K562 (cell line): ENCODE measurements at regions not wholly inside any gene's neighbourhood (a gene's known extent, or its start where the extent isn't known, plus 50 kb on each side); places are given as distances from the start of the nearest gene placed in this dataset.

ENCODE experiments used
- ATAC-seq: fragments of 200-7000 bp; cut with Tn5 transposase; 3 replicates; pipeline ENCODE4 v1.9.1; 2020; ENCODE audit warnings: moderate library complexity
- BruUV-seq: library from RNA; stranded (reverse); fragments of 400-500 nt; replicated peaks from 2 replicates; lab custom pipeline; 2021; lab: Mats Ljungman, UMichigan
- CTCF ChIA-PET: fragments of 300-600 bp; formaldehyde crosslinking; extraction: SDS; loops from one replicate; lab custom pipeline; 2021; ENCODE audit warnings: low intra/inter-chr PET ratio; lab: Yijun Ruan, JAX
- POLR2A ChIA-PET: fragments of 300-600, 350-650 bp; sonication (Branson Sonifier 250); formaldehyde crosslinking; extraction: SDS; loops from one replicate; lab custom pipeline; 2021; ENCODE audit warnings: antibody characterized with exemption, inconsistent platforms; lab: Yijun Ruan, JAX
- DNase-seq, 4 experiments: peaks; one replicate each; pipeline versions ENCODE4 v3.0.0 to v3.0.0-alpha.2; 2011 to 2018; ENCODE audit warnings: low spot score in 3 of 4, mixed read lengths in 3 of 4; ENCODE audit errors: extremely low read depth in 1 of 4
- FAIRE-seq: peaks from 2 replicates; lab custom pipeline; 2011; peaks lifted over from hg19 to GRCh38; lab: Jason Lieb, UNC
- H2AFZ ChIP-seq: 2 replicates; pipeline ENCODE4 v1.6.0; 2011; ENCODE audit warnings: low read depth, low read length, control low read depth, inconsistent platforms
- H3K27ac ChIP-seq: fragments of 200-600 bp; 3 replicates; pipeline ENCODE4 v1.8.0; 2011; ENCODE audit warnings: low read depth, mild to moderate bottlenecking, control low read depth, inconsistent platforms, low read length, moderate library complexity, mixed read lengths; ENCODE audit errors: extremely low read depth
- H3K27me3 ChIP-seq, 2 experiments: fragments of 300-600 bp in 1 of 2; 2 replicates in 1 of 2; 3 replicates in 1 of 2; pipeline versions ENCODE4 v1.6.0 to v1.8.0; 2011; ENCODE audit warnings: inconsistent platforms in 2 of 2, low read length in 2 of 2, mild to moderate bottlenecking in 1 of 2, mixed read lengths in 1 of 2, moderate library complexity in 1 of 2; ENCODE audit not compliant: control insufficient read depth in 2 of 2, insufficient read depth in 2 of 2
- H3K36me3 ChIP-seq: fragments of 300-600 bp; 3 replicates; pipeline ENCODE4 v1.8.0; 2011; ENCODE audit warnings: mild to moderate bottlenecking, low read length, inconsistent platforms; ENCODE audit not compliant: control insufficient read depth, insufficient read depth
- H3K4me1 ChIP-seq, 2 experiments: fragments of 200-600 bp in 1 of 2; replicated peaks in 1 of 2; 2 replicates in 1 of 2; 3 replicates in 1 of 2; pipeline versions ENCODE4 v1.5.1 to v1.8.0; 2011; ENCODE audit warnings: inconsistent platforms in 2 of 2, low read length in 2 of 2, mild to moderate bottlenecking in 1 of 2, mixed read lengths in 1 of 2, moderate library complexity in 1 of 2; ENCODE audit not compliant: control insufficient read depth in 2 of 2, insufficient read depth in 2 of 2
- H3K4me2 ChIP-seq: 2 replicates; pipeline ENCODE4 v1.6.1; 2011; ENCODE audit warnings: low read length, control low read depth, inconsistent platforms, mixed read lengths; ENCODE audit not compliant: insufficient read depth
- H3K4me3 ChIP-seq: fragments of 200-600 bp; sonication (generic), shearing (Covaris generic); 2 replicates; pipeline ENCODE4 v1.5.1; 2016; ENCODE audit warnings: control low read depth, inconsistent platforms
- H3K79me2 ChIP-seq: fragments of 200-600 bp; 3 replicates; pipeline ENCODE4 v1.8.0; 2011; ENCODE audit warnings: low read length, inconsistent platforms; ENCODE audit not compliant: control insufficient read depth, insufficient read depth
- H3K9ac ChIP-seq, 2 experiments: 2 replicates each; pipeline versions ENCODE4 v1.6.0 to v1.6.1; 2011; ENCODE audit warnings: low read depth in 2 of 2, low read length in 2 of 2, control low read depth in 1 of 2, inconsistent platforms in 1 of 2, mild to moderate bottlenecking in 1 of 2, mixed read lengths in 1 of 2; ENCODE audit not compliant: insufficient read depth in 1 of 2
- H3K9me1 ChIP-seq: one replicate; pipeline ENCODE4 v1.6.0; 2011; ENCODE audit warnings: inconsistent platforms, mild to moderate bottlenecking, low read length, moderate library complexity; ENCODE audit not compliant: control insufficient read depth, insufficient read depth
- H3K9me3 ChIP-seq: replicated peaks from 2 replicates; pipeline ENCODE4 v1.5.1; 2011; ENCODE audit warnings: low read depth, low read length, inconsistent platforms; ENCODE audit not compliant: control insufficient read depth, insufficient read depth
- H4K20me1 ChIP-seq: replicated peaks from 2 replicates; pipeline ENCODE4 v1.6.1; 2011; ENCODE audit warnings: low read length, inconsistent platforms, mixed read lengths; ENCODE audit not compliant: control insufficient read depth, insufficient read depth
- GATAD2A ChIP-seq: fragments of 450-650 bp; IDR thresholded peaks from 2 replicates; pipeline ENCODE4 v1.6.1; 2017
- GTF3C2 ChIP-seq: IDR thresholded peaks from 3 replicates; pipeline ENCODE4 v1.6.1; 2011; ENCODE audit warnings: borderline replicate concordance, mild to moderate bottlenecking, moderate library complexity; ENCODE audit not compliant: insufficient read length; ENCODE audit errors: extremely low read depth
- KAT7 ChIP-seq: sonication (generic); formaldehyde crosslinking; IDR thresholded peaks from 2 replicates; pipeline ENCODE4 v1.8.0; 2022; ENCODE audit warnings: missing genetic modification reagents, mild to moderate bottlenecking, borderline replicate concordance
- SMARCB1 ChIP-seq: IDR thresholded peaks from 2 replicates; pipeline ENCODE4 v1.6.1; 2011; ENCODE audit warnings: improper control_type of control experiment, low read depth; ENCODE audit not compliant: insufficient read length
- ZNF354B ChIP-seq: fragments of 250-450 bp; sonication (Bioruptor Pico); IDR thresholded peaks from 2 replicates; pipeline ENCODE4 v1.4.0; 2020
- ZNF696 ChIP-seq: fragments of 250-450 bp; sonication (Bioruptor Pico); conservative IDR thresholded peaks from 2 replicates; pipeline ENCODE4 v1.4.0; 2020; ENCODE audit warnings: mild to moderate bottlenecking, moderate library complexity
- ZSCAN32 ChIP-seq: fragments of 450-650 bp; formaldehyde crosslinking; IDR thresholded peaks from 2 replicates; pipeline ENCODE4 v1.4.0; 2020; ENCODE audit warnings: mild to moderate bottlenecking, moderate library complexity
- WGBS: fragments of 100-300 bp; shearing (Covaris generic); methylation state at CpG from one replicate; pipeline ENCODE4 v1.1.6; 2016; ENCODE audit warnings: low coverage, mixed read lengths; ENCODE audit not compliant: insufficient coverage; ENCODE audit errors: missing lambda C conversion rate; 5-methylcytosine and 5-hydroxymethylcytosine counted together
- in situ Hi-C: fragments of 300-500 bp; cut with MboI; formaldehyde crosslinking; loops from 4 replicates; pipeline ENCODE4 v1.15.0; 2018; ENCODE audit warnings: inconsistent platforms, mixed read lengths
- intact Hi-C: fragments of 100-400 bp; cut with micrococcal nuclease; formaldehyde crosslinking; loops from 2 replicates; pipeline ENCODE4 v1.14.2; 2022
- TF ChIP-seq, protein P1 (sequence below): fragments of 450-650 bp; formaldehyde crosslinking; IDR thresholded peaks from 2 replicates; pipeline ENCODE4 v1.4.0; 2020; ENCODE audit warnings: mild to moderate bottlenecking, moderate library complexity
- TF ChIP-seq, protein P2 (sequence below): sonication (generic); formaldehyde crosslinking; IDR thresholded peaks from 2 replicates; pipeline ENCODE4 v1.8.1; 2023; ENCODE audit warnings: missing genetic modification reagents, mild to moderate bottlenecking, borderline replicate concordance
- TF ChIP-seq, protein P3 (sequence below): fragments of 250-450 bp; sonication (Bioruptor Pico); IDR thresholded peaks from 2 replicates; pipeline ENCODE4 v1.9.0; 2021; ENCODE audit warnings: mild to moderate bottlenecking, inconsistent platforms

DNA sequence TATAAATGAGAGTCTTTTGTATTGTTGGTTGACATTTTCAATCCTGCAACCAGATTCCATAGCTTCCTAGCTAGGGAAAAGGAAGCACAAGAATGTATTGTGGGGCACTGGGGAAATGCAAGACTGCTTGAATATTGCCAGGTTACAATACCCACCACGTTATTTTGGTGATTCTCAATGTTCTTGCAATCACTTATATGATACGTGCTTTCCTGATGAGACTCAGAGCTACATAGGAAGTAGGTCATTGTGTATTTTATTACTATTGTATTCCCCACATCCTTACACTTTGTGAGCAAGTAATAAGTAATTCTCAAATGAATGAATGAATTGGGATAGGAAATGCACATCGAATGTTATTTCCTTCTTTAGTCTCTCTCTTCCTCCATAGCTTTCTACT lies 217.1 kb upstream of the CD180 start:
- Histone ChIP-seq H3K9me3 (no peaks in the 10 kb centered on the region), H2AFZ (no peak overlapping the region), H3K36me3 (no peaks in the 10 kb centered on the region), H3K79me2 (no peaks in the 10 kb centered on the region), H3K27me3 (no peaks in the 10 kb centered on the region), H4K20me1 (no peaks in the 10 kb centered on the region), H3K4me2 (no peak overlapping the region), H3K4me3 (no peak overlapping the region), H3K9ac (no peak overlapping the region), H3K4me1 (no peaks in the 10 kb centered on the region), H3K27ac (no peak overlapping the region), H3K9me1 (peaks cover 3% of the 10 kb centered on the region)
- DNase-seq (no peak), ATAC-seq (no peak), FAIRE-seq (no peak)
- 2% methylated on average over 3 of the region's 3 CpGs for WGBS
- in situ Hi-C loops: no loop called here
- POLR2A ChIA-PET: no interaction called here
- CTCF ChIA-PET: no interaction called here
- intact Hi-C loops: no loop called here
- BruUV-seq: no TSS peak
- TF ChIP-seq ZSCAN32 (no peak), GTF3C2 (no peak), SMARCB1 (no peak), ZNF696 (CRISPR knock-in tag) (no peak), ZNF354B (no peak), GATAD2A (no peak), KAT7 (CRISPR knock-in tag) (no peak)
- TF ChIP-seq, protein P1, sequence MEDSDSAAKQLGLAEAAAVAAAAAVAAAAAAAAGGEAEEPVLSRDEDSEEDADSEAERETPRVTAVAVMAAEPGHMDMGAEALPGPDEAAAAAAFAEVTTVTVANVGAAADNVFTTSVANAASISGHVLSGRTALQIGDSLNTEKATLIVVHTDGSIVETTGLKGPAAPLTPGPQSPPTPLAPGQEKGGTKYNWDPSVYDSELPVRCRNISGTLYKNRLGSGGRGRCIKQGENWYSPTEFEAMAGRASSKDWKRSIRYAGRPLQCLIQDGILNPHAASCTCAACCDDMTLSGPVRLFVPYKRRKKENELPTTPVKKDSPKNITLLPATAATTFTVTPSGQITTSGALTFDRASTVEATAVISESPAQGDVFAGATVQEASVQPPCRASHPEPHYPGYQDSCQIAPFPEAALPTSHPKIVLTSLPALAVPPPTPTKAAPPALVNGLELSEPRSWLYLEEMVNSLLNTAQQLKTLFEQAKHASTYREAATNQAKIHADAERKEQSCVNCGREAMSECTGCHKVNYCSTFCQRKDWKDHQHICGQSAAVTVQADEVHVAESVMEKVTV (CRISPR knock-in tag): no peak
- TF ChIP-seq, protein P2, sequence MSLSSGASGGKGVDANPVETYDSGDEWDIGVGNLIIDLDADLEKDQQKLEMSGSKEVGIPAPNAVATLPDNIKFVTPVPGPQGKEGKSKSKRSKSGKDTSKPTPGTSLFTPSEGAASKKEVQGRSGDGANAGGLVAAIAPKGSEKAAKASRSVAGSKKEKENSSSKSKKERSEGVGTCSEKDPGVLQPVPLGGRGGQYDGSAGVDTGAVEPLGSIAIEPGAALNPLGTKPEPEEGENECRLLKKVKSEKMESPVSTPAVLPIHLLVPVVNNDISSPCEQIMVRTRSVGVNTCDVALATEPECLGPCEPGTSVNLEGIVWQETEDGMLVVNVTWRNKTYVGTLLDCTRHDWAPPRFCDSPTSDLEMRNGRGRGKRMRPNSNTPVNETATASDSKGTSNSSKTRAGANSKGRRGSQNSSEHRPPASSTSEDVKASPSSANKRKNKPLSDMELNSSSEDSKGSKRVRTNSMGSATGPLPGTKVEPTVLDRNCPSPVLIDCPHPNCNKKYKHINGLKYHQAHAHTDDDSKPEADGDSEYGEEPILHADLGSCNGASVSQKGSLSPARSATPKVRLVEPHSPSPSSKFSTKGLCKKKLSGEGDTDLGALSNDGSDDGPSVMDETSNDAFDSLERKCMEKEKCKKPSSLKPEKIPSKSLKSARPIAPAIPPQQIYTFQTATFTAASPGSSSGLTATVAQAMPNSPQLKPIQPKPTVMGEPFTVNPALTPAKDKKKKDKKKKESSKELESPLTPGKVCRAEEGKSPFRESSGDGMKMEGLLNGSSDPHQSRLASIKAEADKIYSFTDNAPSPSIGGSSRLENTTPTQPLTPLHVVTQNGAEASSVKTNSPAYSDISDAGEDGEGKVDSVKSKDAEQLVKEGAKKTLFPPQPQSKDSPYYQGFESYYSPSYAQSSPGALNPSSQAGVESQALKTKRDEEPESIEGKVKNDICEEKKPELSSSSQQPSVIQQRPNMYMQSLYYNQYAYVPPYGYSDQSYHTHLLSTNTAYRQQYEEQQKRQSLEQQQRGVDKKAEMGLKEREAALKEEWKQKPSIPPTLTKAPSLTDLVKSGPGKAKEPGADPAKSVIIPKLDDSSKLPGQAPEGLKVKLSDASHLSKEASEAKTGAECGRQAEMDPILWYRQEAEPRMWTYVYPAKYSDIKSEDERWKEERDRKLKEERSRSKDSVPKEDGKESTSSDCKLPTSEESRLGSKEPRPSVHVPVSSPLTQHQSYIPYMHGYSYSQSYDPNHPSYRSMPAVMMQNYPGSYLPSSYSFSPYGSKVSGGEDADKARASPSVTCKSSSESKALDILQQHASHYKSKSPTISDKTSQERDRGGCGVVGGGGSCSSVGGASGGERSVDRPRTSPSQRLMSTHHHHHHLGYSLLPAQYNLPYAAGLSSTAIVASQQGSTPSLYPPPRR (CRISPR knock-in tag): no peak
- TF ChIP-seq, protein P3, sequence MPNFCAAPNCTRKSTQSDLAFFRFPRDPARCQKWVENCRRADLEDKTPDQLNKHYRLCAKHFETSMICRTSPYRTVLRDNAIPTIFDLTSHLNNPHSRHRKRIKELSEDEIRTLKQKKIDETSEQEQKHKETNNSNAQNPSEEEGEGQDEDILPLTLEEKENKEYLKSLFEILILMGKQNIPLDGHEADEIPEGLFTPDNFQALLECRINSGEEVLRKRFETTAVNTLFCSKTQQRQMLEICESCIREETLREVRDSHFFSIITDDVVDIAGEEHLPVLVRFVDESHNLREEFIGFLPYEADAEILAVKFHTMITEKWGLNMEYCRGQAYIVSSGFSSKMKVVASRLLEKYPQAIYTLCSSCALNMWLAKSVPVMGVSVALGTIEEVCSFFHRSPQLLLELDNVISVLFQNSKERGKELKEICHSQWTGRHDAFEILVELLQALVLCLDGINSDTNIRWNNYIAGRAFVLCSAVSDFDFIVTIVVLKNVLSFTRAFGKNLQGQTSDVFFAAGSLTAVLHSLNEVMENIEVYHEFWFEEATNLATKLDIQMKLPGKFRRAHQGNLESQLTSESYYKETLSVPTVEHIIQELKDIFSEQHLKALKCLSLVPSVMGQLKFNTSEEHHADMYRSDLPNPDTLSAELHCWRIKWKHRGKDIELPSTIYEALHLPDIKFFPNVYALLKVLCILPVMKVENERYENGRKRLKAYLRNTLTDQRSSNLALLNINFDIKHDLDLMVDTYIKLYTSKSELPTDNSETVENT (CRISPR knock-in tag): no peak
